GM12865 (cell line): ENCODE measurements at regions not wholly inside any gene's neighbourhood (a gene's known extent, or its start where the extent isn't known, plus 50 kb on each side); places are given as distances from the start of the nearest gene placed in this dataset.

ENCODE experiments used
- DNase-seq: peaks from one replicate; pipeline ENCODE4 v3.0.0; 2010; ENCODE audit warnings: low read depth
- H3K4me3 ChIP-seq: 2 replicates; pipeline ENCODE4 v1.5.1; 2011; ENCODE audit warnings: mild to moderate bottlenecking, low read depth, low read length, control low read depth
- TF ChIP-seq, protein P1 (sequence below): IDR thresholded peaks from 2 replicates; pipeline ENCODE4 v1.5.1; 2011; ENCODE audit warnings: low read length, control low read depth, low read depth, inconsistent platforms; ENCODE audit not compliant: insufficient read depth; ENCODE audit errors: missing control alignments

- no peak for DNase-seq
- H3K4me3 ChIP-seq: no peak overlapping the region
- TF ChIP-seq, protein P1, sequence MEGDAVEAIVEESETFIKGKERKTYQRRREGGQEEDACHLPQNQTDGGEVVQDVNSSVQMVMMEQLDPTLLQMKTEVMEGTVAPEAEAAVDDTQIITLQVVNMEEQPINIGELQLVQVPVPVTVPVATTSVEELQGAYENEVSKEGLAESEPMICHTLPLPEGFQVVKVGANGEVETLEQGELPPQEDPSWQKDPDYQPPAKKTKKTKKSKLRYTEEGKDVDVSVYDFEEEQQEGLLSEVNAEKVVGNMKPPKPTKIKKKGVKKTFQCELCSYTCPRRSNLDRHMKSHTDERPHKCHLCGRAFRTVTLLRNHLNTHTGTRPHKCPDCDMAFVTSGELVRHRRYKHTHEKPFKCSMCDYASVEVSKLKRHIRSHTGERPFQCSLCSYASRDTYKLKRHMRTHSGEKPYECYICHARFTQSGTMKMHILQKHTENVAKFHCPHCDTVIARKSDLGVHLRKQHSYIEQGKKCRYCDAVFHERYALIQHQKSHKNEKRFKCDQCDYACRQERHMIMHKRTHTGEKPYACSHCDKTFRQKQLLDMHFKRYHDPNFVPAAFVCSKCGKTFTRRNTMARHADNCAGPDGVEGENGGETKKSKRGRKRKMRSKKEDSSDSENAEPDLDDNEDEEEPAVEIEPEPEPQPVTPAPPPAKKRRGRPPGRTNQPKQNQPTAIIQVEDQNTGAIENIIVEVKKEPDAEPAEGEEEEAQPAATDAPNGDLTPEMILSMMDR: no peak
These were observed 73.1 kb upstream of the PWP1 start for GRCh38 chr12:107612508-107612907.

GRCh38 chr12:107616941-107617340 is 68.7 kb upstream of the PWP1 start:
- no peak for DNase-seq
- no peak overlapping the region for H3K4me3 ChIP-seq
- TF ChIP-seq, protein P1: no peak

DNA sequence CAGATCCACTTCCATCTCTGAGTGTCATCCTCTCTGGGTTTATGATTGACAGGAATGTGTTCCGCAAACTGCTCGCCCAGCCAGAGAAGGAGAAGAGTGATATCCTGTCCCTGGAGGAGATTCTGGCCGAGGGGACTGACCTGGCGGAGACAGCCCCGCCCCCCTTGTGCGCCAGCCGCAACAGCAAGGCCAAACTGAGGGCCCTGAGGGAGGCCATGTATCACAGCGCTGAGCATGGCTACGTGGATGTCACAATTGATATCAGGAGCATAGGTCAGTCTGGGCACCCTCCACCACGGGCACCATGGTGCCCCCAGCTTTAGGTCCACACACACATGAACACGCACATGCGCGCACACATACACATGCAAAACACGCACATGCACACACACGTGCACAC is 67.5 kb upstream of the PWP1 start:
- TF ChIP-seq, protein P1: no peak
- DNase-seq: no peak
- no peak overlapping the region for H3K4me3 ChIP-seq

DNA sequence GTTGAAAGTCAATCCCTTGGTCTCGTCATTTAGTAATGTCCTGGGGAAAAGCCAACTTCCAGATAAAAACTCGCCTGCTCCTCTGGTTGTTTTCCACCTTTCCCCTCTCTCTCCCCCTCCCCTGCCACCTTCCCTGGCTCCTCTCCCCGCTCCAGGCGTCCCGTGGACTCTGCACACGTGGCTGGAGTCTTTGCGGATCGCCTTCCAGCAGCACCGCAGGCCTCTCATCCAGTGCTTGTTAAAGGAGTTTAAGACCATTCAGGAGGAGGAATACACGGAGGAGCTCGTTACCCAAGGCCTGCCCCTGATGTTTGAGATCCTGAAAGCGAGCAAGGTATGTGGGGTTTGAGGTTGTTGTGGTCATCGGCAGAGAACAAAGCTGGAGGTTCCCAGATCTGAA is 65.8 kb upstream of the PWP1 start:
- H3K4me3 ChIP-seq: no peak overlapping the region
- TF ChIP-seq, protein P1: no peak
- DNase-seq: no peak

GRCh38 chr12:107622001-107622400 is 63.6 kb upstream of the PWP1 start:
- H3K4me3 ChIP-seq: no peak overlapping the region
- TF ChIP-seq, protein P1: peak; percentile 49
- peak; percentile 29 for DNase-seq

DNA sequence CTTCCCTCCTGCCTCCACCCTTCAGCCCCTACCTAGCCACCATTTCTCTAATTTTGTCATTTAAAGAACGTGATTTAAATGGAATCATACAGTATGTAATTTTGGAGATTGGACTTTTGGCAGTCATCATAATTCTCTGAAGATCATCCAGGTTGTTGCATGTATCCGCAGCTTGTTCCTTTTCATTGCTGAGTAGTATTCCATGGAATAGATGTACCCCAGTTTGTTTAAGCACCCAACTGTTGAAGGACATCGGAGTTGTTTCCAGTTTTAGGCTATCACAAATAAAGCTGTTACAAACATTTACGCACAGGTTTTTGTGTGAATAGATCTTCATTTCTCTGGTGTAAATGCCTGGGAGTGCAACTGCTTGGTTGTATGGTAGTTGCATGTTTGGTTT is 61.1 kb upstream of the PWP1 start:
- no peak for DNase-seq
- TF ChIP-seq, protein P1: no peak
- no peak overlapping the region for H3K4me3 ChIP-seq

DNA sequence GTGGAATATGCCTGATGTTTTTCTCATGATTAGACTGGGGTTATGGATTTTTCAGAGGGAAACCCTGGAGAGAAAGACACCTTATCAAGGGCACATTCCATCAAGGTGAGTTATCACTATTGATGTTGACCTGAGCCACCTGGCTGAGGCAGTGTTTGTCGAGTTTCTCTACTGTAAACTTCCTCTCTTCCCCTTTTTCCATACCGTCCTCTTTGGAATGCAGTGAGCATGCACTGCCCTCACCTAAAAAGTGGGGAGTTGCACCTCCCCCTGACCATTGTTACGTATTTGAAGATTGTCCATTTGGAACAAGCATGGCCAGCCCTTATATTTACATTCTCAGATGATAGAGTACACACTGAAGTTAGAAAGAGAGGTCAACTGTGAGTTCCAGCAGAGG is 53.9 kb upstream of the PWP1 start:
- no peak for DNase-seq
- no peak overlapping the region for H3K4me3 ChIP-seq
- TF ChIP-seq, protein P1: no peak
